ENCODE measurements at regions not wholly inside any gene's neighbourhood (a gene's known extent, or its start where the extent isn't known, plus 50 kb on each side); places are given as distances from the start of the nearest gene placed in this dataset.

- no peak for DNase-seq (ENCODE audit: low spot score)
These were observed 76.6 kb upstream of the PRDX6 start for GRCh38 chr1:173400387-173400995.

- no peak for DNase-seq (ENCODE audit: low spot score)
These were observed 73.1 kb upstream of the PRDX6 start for GRCh38 chr1:173403996-173404395.

GRCh38 chr1:173405281-173405680, 71.9 kb upstream of the PRDX6 start:
- no peak for DNase-seq (ENCODE audit: low spot score)

- DNase-seq (ENCODE audit: low spot score): no peak
These were observed 71.3 kb upstream of the PRDX6 start for GRCh38 chr1:173405834-173406233.

- DNase-seq (ENCODE audit: low spot score): no peak
These were observed 70.3 kb upstream of the PRDX6 start for GRCh38 chr1:173406783-173407230.

- DNase-seq (ENCODE audit: low spot score): no peak
These were observed 69.3 kb upstream of the PRDX6 start for GRCh38 chr1:173407846-173408245.

GRCh38 chr1:173408886-173409285, 68.2 kb upstream of the PRDX6 start:
- no peak for DNase-seq (ENCODE audit: low spot score)

GRCh38 chr1:173409613-173410012, 67.5 kb upstream of the PRDX6 start:
- peak; percentile 55 for DNase-seq (ENCODE audit: low spot score)

- DNase-seq (ENCODE audit: low spot score): no peak
These were observed 66.9 kb upstream of the PRDX6 start for GRCh38 chr1:173410133-173410793.

GRCh38 chr1:173410794-173411236, 66.3 kb upstream of the PRDX6 start:
- DNase-seq (ENCODE audit: low spot score): no peak

GRCh38 chr1:173411835-173412742, 65.0 kb upstream of the PRDX6 start:
- DNase-seq (ENCODE audit: low spot score): no peak

- DNase-seq (ENCODE audit: low spot score): no peak
These were observed 63.8 kb upstream of the PRDX6 start for GRCh38 chr1:173413271-173413707.

GRCh38 chr1:173414136-173414535, 63.0 kb upstream of the PRDX6 start:
- no peak for DNase-seq (ENCODE audit: low spot score)

- no peak for DNase-seq (ENCODE audit: low spot score)
These were observed 62.5 kb upstream of the PRDX6 start for GRCh38 chr1:173414539-173415226.

- no peak for DNase-seq (ENCODE audit: low spot score)
These were observed 61.6 kb upstream of the PRDX6 start for GRCh38 chr1:173415490-173415889.

- no peak for DNase-seq (ENCODE audit: low spot score)
These were observed 61.2 kb upstream of the PRDX6 start for GRCh38 chr1:173415905-173416450.

- no peak for DNase-seq (ENCODE audit: low spot score)
These were observed 59.6 kb upstream of the PRDX6 start for GRCh38 chr1:173417563-173417962.

- no peak for DNase-seq (ENCODE audit: low spot score)
These were observed 58.8 kb upstream of the PRDX6 start for GRCh38 chr1:173418107-173418985.

- no peak for DNase-seq (ENCODE audit: low spot score)
These were observed 56.8 kb upstream of the PRDX6 start for GRCh38 chr1:173420330-173420806.

GRCh38 chr1:173421286-173421685, 55.8 kb upstream of the PRDX6 start:
- no peak for DNase-seq (ENCODE audit: low spot score)

- DNase-seq (ENCODE audit: low spot score): no peak
These were observed 55.3 kb upstream of the PRDX6 start for GRCh38 chr1:173421789-173422188.

Data from germinal center (tissue), 1 donor.